Colonic mucosa (tissue), 4 donors: ENCODE measurements at regions not wholly inside any gene's neighbourhood (a gene's known extent, or its start where the extent isn't known, plus 50 kb on each side); places are given as distances from the start of the nearest gene placed in this dataset.

Source experiments
- DNase-seq: peaks from one replicate; pipeline ENCODE4 v3.0.0-alpha.2; 2020
- H3K27ac ChIP-seq: fragments of 200-600 bp; one replicate; pipeline ENCODE4 v1.8.0; 2021
- H3K27me3 ChIP-seq: fragments of 200-600 bp; one replicate; pipeline ENCODE4 v1.8.0; 2021
- H3K36me3 ChIP-seq: fragments of 200-600 bp; one replicate; pipeline ENCODE4 v1.8.0; 2021
- H3K4me1 ChIP-seq: fragments of 200-600 bp; one replicate; pipeline ENCODE4 v1.8.0; 2021; ENCODE audit warnings: mild to moderate bottlenecking
- H3K4me3 ChIP-seq: fragments of 200-600 bp; one replicate; pipeline ENCODE4 v1.8.0; 2021
- H3K9ac ChIP-seq, 2 donors: one replicate each; pipeline ENCODE4 v1.7.0; 2013; ENCODE audit warnings: control low read depth in 2 of 2, low read depth in 2 of 2, low read length in 2 of 2
- H3K9me3 ChIP-seq: fragments of 200-600 bp; one replicate; pipeline ENCODE4 v1.8.0; 2021
- intact Hi-C: fragments of 100-400 bp; cut with DNase I; formaldehyde crosslinking; loops from one replicate; pipeline ENCODE4 v1.14.1; 2022
- TF ChIP-seq, protein P1 (sequence below): fragments of 200-600 bp; IDR thresholded peaks from one replicate; pipeline ENCODE4 v1.8.0; 2022; ENCODE audit warnings: antibody characterized with exemption, mild to moderate bottlenecking
- donor health status: healthy.
- donor health status: DM: no; HTN: no; CAD: no.
- donor health status: DM: no; HTN: no; CAD: no.

DNA sequence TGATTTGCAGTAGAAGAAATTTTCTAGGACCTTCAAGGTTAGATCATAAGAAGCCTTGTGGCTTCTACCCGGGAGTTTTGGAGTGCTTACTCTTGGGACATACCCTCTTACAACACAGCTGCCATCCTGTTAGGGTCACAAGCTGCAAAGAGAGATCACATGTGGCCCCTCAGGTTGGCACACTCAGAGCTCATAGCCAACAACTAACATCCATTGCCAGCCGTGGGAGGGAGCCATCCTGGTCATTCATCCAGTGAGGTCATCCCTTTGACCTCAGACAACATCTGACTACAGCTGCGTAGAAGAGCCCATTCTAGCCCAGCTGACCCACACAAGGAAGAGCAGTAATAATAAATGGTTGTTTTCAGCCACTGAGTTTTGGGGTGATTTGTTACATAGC lies 76.9 kb upstream of the NABP1 start:
- Histone ChIP-seq H3K36me3 (no peaks in the 10 kb centered on the region), H3K27ac (no peak overlapping the region), H3K9me3 (no peaks in the 10 kb centered on the region), H3K4me1 (no peaks in the 10 kb centered on the region), H3K4me3 (no peak overlapping the region), H3K27me3 (no peaks in the 10 kb centered on the region), H3K9ac (no peak overlapping the region)
- no peak for DNase-seq
- TF ChIP-seq, protein P1, sequence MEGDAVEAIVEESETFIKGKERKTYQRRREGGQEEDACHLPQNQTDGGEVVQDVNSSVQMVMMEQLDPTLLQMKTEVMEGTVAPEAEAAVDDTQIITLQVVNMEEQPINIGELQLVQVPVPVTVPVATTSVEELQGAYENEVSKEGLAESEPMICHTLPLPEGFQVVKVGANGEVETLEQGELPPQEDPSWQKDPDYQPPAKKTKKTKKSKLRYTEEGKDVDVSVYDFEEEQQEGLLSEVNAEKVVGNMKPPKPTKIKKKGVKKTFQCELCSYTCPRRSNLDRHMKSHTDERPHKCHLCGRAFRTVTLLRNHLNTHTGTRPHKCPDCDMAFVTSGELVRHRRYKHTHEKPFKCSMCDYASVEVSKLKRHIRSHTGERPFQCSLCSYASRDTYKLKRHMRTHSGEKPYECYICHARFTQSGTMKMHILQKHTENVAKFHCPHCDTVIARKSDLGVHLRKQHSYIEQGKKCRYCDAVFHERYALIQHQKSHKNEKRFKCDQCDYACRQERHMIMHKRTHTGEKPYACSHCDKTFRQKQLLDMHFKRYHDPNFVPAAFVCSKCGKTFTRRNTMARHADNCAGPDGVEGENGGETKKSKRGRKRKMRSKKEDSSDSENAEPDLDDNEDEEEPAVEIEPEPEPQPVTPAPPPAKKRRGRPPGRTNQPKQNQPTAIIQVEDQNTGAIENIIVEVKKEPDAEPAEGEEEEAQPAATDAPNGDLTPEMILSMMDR = no peak
- intact Hi-C loops = no loop called here

DNA sequence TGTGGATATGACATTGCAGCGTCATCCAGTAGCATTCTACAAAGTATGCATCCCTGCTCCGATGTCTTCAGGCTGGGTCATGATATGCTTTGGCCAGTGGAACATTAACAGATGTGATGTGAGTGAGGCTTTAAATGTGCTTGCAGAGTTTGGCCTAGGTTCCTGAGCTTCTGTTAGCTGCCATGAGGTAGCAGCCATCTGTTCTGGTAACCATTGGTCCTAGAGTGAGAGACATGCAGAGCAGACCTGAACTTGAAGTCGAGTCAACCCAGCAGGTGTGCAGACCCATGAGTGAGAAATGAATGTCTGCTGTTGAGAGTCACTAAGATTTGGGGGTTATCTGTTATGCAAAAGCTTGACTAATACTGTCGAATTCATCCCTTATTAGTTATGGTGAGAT lies 73.8 kb upstream of the NABP1 start:
- Histone ChIP-seq H3K36me3 (no peaks in the 10 kb centered on the region), H3K27ac (no peak overlapping the region), H3K9me3 (no peaks in the 10 kb centered on the region), H3K27me3 (no peaks in the 10 kb centered on the region), H3K4me1 (no peaks in the 10 kb centered on the region), H3K4me3 (no peak overlapping the region), H3K9ac (no peak overlapping the region)
- intact Hi-C loops = no loop called here
- TF ChIP-seq, protein P1 = no peak
- no peak for DNase-seq

DNA sequence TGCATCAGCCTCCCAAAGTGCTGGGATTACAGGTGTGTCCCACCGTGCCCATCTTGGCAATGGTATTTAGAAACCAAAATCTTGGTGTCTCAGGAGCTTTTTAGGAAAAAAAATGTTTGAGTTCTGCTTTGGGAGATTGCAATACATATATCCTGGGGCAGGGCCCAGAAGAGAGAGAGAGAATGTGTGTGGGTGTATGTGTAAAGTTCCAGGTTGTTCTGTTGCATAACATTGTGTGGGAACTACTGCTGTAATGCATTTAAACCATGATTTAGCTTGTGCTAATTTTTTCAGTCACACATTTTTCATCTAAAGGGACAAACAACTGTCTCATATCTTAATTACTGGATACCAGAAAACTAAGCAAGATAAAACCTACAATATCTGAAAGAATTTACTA lies 70.8 kb upstream of the NABP1 start:
- Histone ChIP-seq H3K4me1 (no peaks in the 10 kb centered on the region), H3K9me3 (no peaks in the 10 kb centered on the region), H3K4me3 (no peak overlapping the region), H3K27me3 (no peaks in the 10 kb centered on the region), H3K36me3 (no peaks in the 10 kb centered on the region), H3K9ac (no peak overlapping the region), H3K27ac (no peak overlapping the region)
- TF ChIP-seq, protein P1 = no peak
- intact Hi-C loops = no loop called here
- no peak for DNase-seq

DNA sequence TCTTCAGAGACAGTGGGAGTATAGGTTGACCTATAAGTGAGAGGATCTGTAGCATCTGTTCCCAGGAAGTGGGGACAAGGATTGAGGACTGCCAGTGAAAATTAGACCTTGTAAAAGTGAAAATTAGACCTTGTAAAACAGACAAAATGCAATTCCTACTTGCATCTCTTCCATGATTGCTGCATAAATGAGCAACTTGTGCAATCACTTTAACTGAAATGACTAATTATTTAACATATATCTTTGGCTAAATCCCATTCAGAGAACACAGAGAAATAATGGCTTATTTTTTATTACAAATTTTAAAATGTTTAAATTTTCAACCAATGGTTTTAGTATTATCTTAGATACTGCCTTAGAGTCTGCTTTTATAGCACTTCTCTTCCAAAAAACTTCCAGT lies 67.2 kb upstream of the NABP1 start:
- H3K9ac ChIP-seq = no peak overlapping the region
- no peaks in the 10 kb centered on the region for H3K36me3 ChIP-seq
- intact Hi-C loops = no loop called here
- H3K4me3 ChIP-seq = no peak overlapping the region
- no peaks in the 10 kb centered on the region for H3K27me3 ChIP-seq
- no peak overlapping the region for H3K27ac ChIP-seq
- TF ChIP-seq, protein P1 = no peak
- H3K4me1 ChIP-seq = no peaks in the 10 kb centered on the region
- no peak for DNase-seq
- H3K9me3 ChIP-seq = no peaks in the 10 kb centered on the region

DNA sequence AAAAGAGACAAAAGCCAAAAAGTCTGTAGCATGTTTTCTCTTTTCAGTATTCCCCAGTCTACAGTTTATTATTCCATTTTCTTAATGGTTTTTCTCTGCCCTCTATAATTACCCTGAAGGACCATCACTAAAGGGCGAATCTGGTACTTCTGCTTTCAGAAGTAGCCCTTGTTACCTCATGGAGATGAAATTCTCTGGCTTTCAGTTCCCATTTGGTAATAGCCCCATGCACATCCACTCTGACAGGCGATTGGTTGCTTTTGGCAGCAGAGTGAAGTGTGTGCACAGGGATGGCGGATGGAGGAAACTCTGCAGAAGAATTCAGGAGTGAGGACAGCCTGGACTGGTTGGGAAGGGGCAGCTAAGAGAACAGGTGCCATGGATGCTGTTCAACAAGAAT lies 66.3 kb upstream of the NABP1 start:
- Histone ChIP-seq H3K27ac (no peak overlapping the region), H3K9ac (no peak overlapping the region), H3K9me3 (no peaks in the 10 kb centered on the region), H3K4me1 (no peaks in the 10 kb centered on the region), H3K4me3 (no peak overlapping the region), H3K36me3 (no peaks in the 10 kb centered on the region), H3K27me3 (no peaks in the 10 kb centered on the region)
- DNase-seq = no peak
- TF ChIP-seq, protein P1 = no peak
- intact Hi-C loops = no loop called here

DNA sequence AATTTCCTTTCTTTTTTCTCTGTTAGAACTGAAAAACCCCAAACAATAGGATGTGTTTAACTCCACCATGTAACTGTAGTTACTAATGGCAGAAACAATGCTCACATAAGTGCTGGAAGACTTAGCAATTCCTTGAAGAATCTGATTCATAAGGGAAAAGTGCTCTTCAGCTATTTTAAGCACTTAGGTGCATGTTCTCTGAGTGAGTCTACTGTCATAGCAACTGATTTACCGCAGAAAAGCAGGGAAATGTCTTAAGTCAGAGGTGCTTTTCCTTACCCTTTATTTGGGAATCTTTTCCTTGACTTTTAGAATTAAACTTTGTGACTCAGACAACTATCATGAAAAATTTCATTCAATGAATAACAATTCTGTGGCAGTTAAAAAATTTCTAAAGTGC lies 65.4 kb upstream of the NABP1 start:
- no peak overlapping the region for H3K9ac ChIP-seq
- no peaks in the 10 kb centered on the region for H3K36me3 ChIP-seq
- TF ChIP-seq, protein P1 = no peak
- H3K9me3 ChIP-seq = no peaks in the 10 kb centered on the region
- DNase-seq = no peak
- no peak overlapping the region for H3K4me3 ChIP-seq
- intact Hi-C loops = no loop called here
- H3K27me3 ChIP-seq = no peaks in the 10 kb centered on the region
- H3K4me1 ChIP-seq = no peaks in the 10 kb centered on the region
- no peak overlapping the region for H3K27ac ChIP-seq
